ENCODE measurements at regions not wholly inside any gene's neighbourhood (a gene's known extent, or its start where the extent isn't known, plus 50 kb on each side); places are given as distances from the start of the nearest gene placed in this dataset.

DNA sequence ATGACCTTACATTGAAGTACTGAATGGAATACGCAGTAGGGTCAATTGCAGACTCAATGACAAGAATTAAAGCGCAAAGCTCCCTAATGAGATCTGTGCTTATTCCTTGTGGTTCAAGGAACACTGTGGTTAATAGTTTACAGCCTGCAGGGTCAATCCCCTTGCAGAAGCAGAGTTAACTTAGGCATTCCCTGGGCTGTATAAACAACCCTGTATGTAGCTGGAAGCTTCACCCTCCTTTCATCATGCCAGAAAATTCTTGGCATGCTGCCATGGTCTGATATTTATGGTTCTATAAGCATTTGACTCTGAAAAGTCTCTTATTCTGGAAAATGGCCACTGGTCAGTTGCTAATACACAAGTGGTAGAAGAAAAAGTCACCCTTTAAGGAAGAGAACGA is 227.7 kb downstream of the NOVA1 start:
- Histone ChIP-seq H3K4me3 (no peak overlapping the region), H3K9me3 (no peaks in the 10 kb centered on the region), H3K27me3 (no peaks in the 10 kb centered on the region), H3K36me3 (no peaks in the 10 kb centered on the region), H3K27ac (replicated peaks in 1 of 4) (no peak overlapping the region), H3K4me1 (peaks cover 0 to 11% (median 7%) of the 10 kb centered on the region in 4 donors)
- TF ChIP-seq EP300 (IDR thresholded peaks at IDR 0.05) (no peak), POLR2A (IDR thresholded peaks at IDR 0.05; ENCODE audit: low read depth) (no peak), POLR2AphosphoS5 (IDR thresholded peaks at IDR 0.05) (no peak)
- TF ChIP-seq, protein P1, sequence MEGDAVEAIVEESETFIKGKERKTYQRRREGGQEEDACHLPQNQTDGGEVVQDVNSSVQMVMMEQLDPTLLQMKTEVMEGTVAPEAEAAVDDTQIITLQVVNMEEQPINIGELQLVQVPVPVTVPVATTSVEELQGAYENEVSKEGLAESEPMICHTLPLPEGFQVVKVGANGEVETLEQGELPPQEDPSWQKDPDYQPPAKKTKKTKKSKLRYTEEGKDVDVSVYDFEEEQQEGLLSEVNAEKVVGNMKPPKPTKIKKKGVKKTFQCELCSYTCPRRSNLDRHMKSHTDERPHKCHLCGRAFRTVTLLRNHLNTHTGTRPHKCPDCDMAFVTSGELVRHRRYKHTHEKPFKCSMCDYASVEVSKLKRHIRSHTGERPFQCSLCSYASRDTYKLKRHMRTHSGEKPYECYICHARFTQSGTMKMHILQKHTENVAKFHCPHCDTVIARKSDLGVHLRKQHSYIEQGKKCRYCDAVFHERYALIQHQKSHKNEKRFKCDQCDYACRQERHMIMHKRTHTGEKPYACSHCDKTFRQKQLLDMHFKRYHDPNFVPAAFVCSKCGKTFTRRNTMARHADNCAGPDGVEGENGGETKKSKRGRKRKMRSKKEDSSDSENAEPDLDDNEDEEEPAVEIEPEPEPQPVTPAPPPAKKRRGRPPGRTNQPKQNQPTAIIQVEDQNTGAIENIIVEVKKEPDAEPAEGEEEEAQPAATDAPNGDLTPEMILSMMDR (IDR thresholded peaks at IDR 0.05): no peak
- intact Hi-C loops (cut with DNase I): no loop called here
- WGBS: 63% methylated on average over 3 of the region's 3 CpGs
- DNase-seq (ENCODE audit: extremely low spot score): no peak

- Histone ChIP-seq H3K27me3 (no peaks in the 10 kb centered on the region), H3K36me3 (no peaks in the 10 kb centered on the region), H3K4me3 (no peak overlapping the region), H3K9me3 (no peaks in the 10 kb centered on the region), H3K4me1 (no peaks in the 10 kb centered on the region), H3K27ac (replicated peaks in 1 of 4) (no peak overlapping the region)
- intact Hi-C loops (cut with DNase I): no loop called here
- no peak for DNase-seq (ENCODE audit: extremely low spot score)
- TF ChIP-seq POLR2AphosphoS5 (IDR thresholded peaks at IDR 0.05): no peak
- TF ChIP-seq, protein P1 (IDR thresholded peaks at IDR 0.05): no peak
- TF ChIP-seq EP300 (IDR thresholded peaks at IDR 0.05): no peak
- no peak for TF ChIP-seq POLR2A (IDR thresholded peaks at IDR 0.05; ENCODE audit: low read depth)
Measured at GRCh38 chr14:26363689-26364088, 234.1 kb downstream of the NOVA1 start.

GRCh38 chr14:26344596-26344995 is 253.2 kb downstream of the NOVA1 start:
- DNase-seq (ENCODE audit: extremely low spot score): no peak

DNA sequence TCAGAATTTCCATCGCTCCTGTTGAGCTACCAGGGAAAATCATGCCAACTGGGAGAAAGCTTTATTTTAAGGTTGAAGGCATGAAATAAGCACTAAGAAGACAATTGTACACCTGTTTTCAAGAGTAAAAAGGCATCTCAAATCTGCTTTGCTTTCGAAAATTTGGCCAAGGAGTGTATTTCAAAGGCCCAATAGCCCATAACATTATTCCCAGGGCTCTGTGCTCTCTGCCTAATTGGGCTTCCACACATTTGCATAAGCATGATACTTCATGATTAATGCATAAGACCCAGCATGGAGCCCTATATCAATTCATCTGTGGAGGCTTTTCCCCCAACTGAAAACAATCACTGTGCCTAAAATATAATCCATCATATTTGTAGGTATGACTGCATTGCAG is 258.5 kb downstream of the NOVA1 start:
- Histone ChIP-seq H3K36me3 (no peaks in the 10 kb centered on the region), H3K27me3 (no peaks in the 10 kb centered on the region), H3K27ac (replicated peaks in 1 of 4) (no peak overlapping the region), H3K4me1 (no peaks in the 10 kb centered on the region), H3K9me3 (no peaks in the 10 kb centered on the region), H3K4me3 (no peak overlapping the region)
- intact Hi-C loops (cut with DNase I): no loop called here
- 75% methylated on average over 2 of the region's 2 CpGs for WGBS
- no peak for TF ChIP-seq POLR2A (IDR thresholded peaks at IDR 0.05; ENCODE audit: low read depth)
- no peak for TF ChIP-seq POLR2AphosphoS5 (IDR thresholded peaks at IDR 0.05)
- TF ChIP-seq, protein P1 (IDR thresholded peaks at IDR 0.05): no peak
- no peak for TF ChIP-seq EP300 (IDR thresholded peaks at IDR 0.05)
- no peak for DNase-seq (ENCODE audit: extremely low spot score)

More at GRCh38 chr14:26344596-26344995, 253.2 kb downstream of the NOVA1 start:
- Histone ChIP-seq H3K4me3 (no peak overlapping the region), H3K4me1 (no peaks in the 10 kb centered on the region), H3K27ac (replicated peaks in 1 of 4) (no peak overlapping the region), H3K9me3 (no peaks in the 10 kb centered on the region), H3K27me3 (no peaks in the 10 kb centered on the region), H3K36me3 (no peaks in the 10 kb centered on the region)
- no peak for TF ChIP-seq POLR2AphosphoS5 (IDR thresholded peaks at IDR 0.05)
- TF ChIP-seq, protein P1 (IDR thresholded peaks at IDR 0.05): no peak
- no peak for TF ChIP-seq POLR2A (IDR thresholded peaks at IDR 0.05; ENCODE audit: low read depth)
- TF ChIP-seq EP300 (IDR thresholded peaks at IDR 0.05): no peak
- 91% methylated on average over 4 of the region's 4 CpGs for WGBS
- intact Hi-C loops (cut with DNase I): no loop called here

- H3K27ac ChIP-seq (replicated peaks in 1 of 4): no peak overlapping the region
- intact Hi-C loops (cut with DNase I): no loop called here
- no peaks in the 10 kb centered on the region for H3K36me3 ChIP-seq
- 26% methylated on average over 2 of the region's 2 CpGs for WGBS
- no peaks in the 10 kb centered on the region for H3K9me3 ChIP-seq
- no peak for TF ChIP-seq POLR2AphosphoS5 (IDR thresholded peaks at IDR 0.05)
- TF ChIP-seq POLR2A (IDR thresholded peaks at IDR 0.05; ENCODE audit: low read depth): no peak
- TF ChIP-seq, protein P1 (IDR thresholded peaks at IDR 0.05): no peak
- no peak for TF ChIP-seq EP300 (IDR thresholded peaks at IDR 0.05)
- DNase-seq (ENCODE audit: extremely low spot score): no peak
- H3K4me1 ChIP-seq: no peaks in the 10 kb centered on the region
- no peaks in the 10 kb centered on the region for H3K27me3 ChIP-seq
- no peak overlapping the region for H3K4me3 ChIP-seq
Measured at GRCh38 chr14:26338231-26338630, 259.6 kb downstream of the NOVA1 start.

Data from esophagus muscularis mucosa (tissue), 4 donors.